ENCODE measurements at regions not wholly inside any gene's neighbourhood (a gene's known extent, or its start where the extent isn't known, plus 50 kb on each side); places are given as distances from the start of the nearest gene placed in this dataset.

DNA sequence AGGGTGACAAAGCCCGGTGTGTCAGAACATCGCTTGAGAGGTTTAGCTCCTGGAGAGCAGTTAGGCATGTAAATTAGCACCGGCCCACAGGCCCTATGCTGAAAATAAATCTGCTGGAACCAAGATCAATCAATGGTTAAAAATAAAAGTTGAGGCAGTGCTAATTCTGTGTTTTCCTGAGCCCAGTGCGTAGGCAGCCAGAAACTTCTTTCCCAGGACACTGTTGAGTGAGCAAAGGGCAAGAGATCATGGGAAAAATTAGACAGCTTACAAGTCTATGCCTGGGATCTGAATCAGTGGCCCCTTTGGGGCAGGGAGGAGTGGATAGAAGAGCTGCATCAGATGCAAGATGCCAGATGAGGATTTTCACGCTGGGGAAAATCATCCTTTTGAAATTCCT is 539.2 kb downstream of the BUD13 start:
- Histone ChIP-seq H3K27me3 (ENCODE audit: insufficient read depth, low read length) (no peaks in the 10 kb centered on the region), H3K79me2 (ENCODE audit: insufficient read depth, low read length) (no peaks in the 10 kb centered on the region), H3K9me2 (ENCODE audit: low read depth, low read length) (no peaks in the 10 kb centered on the region), H3K4me1 (ENCODE audit: insufficient read depth, low read length, severe bottlenecking) (no peaks in the 10 kb centered on the region), H3K9ac (ENCODE audit: low read length) (no peak overlapping the region), H3K36me3 (ENCODE audit: insufficient read depth, low read length) (no peaks in the 10 kb centered on the region), H2AFZ (ENCODE audit: low read length) (no peak overlapping the region), H3K4me3 (ENCODE audit: low read depth, low read length, poor library complexity, severe bottlenecking) (no peak overlapping the region), H3K9me3 (ENCODE audit: low read length) (no peaks in the 10 kb centered on the region), H3F3A (ENCODE audit: insufficient read depth, low read length) (no peaks in the 10 kb centered on the region), H4K20me1 (ENCODE audit: insufficient read depth, low read length) (no peaks in the 10 kb centered on the region), H3K27ac (ENCODE audit: low read depth, low read length, poor library complexity, severe bottlenecking) (no peak overlapping the region), H3K4me2 (ENCODE audit: low read length) (no peak overlapping the region)
- no peak for TF ChIP-seq EZH2 (IDR thresholded peaks at IDR 0.05; ENCODE audit: borderline replicate concordance, low read length)
- TF ChIP-seq, protein P1, sequence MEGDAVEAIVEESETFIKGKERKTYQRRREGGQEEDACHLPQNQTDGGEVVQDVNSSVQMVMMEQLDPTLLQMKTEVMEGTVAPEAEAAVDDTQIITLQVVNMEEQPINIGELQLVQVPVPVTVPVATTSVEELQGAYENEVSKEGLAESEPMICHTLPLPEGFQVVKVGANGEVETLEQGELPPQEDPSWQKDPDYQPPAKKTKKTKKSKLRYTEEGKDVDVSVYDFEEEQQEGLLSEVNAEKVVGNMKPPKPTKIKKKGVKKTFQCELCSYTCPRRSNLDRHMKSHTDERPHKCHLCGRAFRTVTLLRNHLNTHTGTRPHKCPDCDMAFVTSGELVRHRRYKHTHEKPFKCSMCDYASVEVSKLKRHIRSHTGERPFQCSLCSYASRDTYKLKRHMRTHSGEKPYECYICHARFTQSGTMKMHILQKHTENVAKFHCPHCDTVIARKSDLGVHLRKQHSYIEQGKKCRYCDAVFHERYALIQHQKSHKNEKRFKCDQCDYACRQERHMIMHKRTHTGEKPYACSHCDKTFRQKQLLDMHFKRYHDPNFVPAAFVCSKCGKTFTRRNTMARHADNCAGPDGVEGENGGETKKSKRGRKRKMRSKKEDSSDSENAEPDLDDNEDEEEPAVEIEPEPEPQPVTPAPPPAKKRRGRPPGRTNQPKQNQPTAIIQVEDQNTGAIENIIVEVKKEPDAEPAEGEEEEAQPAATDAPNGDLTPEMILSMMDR (IDR thresholded peaks at IDR 0.05; ENCODE audit: low read length) = no peak

DNA sequence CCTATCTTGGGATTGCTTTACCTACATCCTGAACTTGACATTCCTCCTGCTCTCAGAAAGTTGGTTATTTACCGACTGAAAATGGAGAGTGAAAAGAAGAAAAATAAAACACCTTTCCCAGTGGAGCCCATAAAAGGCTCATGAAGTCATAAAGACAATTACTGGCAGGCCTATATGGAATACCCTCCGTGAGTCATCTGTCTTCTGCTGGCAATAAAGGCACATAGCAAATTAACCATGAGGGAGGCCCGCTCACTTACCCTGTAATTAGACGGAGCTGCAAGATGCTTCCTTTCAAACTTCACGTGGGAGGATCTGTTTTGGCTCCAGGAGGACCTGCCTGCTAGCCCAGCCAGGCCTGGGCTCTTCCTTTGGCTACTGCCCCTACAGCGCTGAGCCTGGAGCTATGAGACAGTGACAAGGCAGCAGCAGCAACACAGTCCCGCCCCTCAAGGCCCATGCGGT is 540.4 kb downstream of the BUD13 start:
- no peaks in the 10 kb centered on the region for H3F3A ChIP-seq (ENCODE audit: insufficient read depth, low read length)
- no peaks in the 10 kb centered on the region for H3K9me2 ChIP-seq (ENCODE audit: low read depth, low read length)
- TF ChIP-seq, protein P1 (IDR thresholded peaks at IDR 0.05; ENCODE audit: low read length) = no peak
- no peak for TF ChIP-seq EZH2 (IDR thresholded peaks at IDR 0.05; ENCODE audit: borderline replicate concordance, low read length)
- no peak overlapping the region for H2AFZ ChIP-seq (ENCODE audit: low read length)
- no peaks in the 10 kb centered on the region for H3K79me2 ChIP-seq (ENCODE audit: insufficient read depth, low read length)
- H4K20me1 ChIP-seq (ENCODE audit: insufficient read depth, low read length) = no peaks in the 10 kb centered on the region
- no peaks in the 10 kb centered on the region for H3K9me3 ChIP-seq (ENCODE audit: low read length)
- H3K4me1 ChIP-seq (ENCODE audit: insufficient read depth, low read length, severe bottlenecking) = no peaks in the 10 kb centered on the region
- no peaks in the 10 kb centered on the region for H3K36me3 ChIP-seq (ENCODE audit: insufficient read depth, low read length)
- H3K27me3 ChIP-seq (ENCODE audit: insufficient read depth, low read length) = no peaks in the 10 kb centered on the region
- no peak overlapping the region for H3K4me2 ChIP-seq (ENCODE audit: low read length)
- no peak overlapping the region for H3K4me3 ChIP-seq (ENCODE audit: low read depth, low read length, poor library complexity, severe bottlenecking)
- H3K27ac ChIP-seq (ENCODE audit: low read depth, low read length, poor library complexity, severe bottlenecking) = no peak overlapping the region
- no peak overlapping the region for H3K9ac ChIP-seq (ENCODE audit: low read length)

DNA sequence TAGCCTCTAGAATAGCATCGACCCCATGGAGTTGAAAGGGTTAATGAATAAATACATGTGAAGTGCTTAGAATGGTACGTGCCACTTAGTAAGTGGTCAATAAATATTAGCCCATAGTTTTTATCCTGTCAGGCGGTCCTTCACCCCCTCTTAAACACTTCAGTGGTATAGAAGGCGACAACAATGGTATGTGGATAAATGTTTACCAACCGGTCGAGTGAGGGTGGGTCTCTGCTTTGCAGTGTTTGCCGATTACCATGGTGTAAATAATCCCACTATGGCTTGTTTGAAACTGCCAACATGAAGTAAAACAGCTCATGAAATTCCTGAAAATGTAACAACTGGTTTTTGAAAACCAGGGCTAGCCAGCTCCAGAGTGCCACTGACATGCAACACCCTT is 541.2 kb downstream of the BUD13 start:
- no peak for TF ChIP-seq EZH2 (IDR thresholded peaks at IDR 0.05; ENCODE audit: borderline replicate concordance, low read length)
- TF ChIP-seq, protein P1 (IDR thresholded peaks at IDR 0.05; ENCODE audit: low read length) = no peak
- H2AFZ ChIP-seq (ENCODE audit: low read length) = no peak overlapping the region
- H3K79me2 ChIP-seq (ENCODE audit: insufficient read depth, low read length) = no peaks in the 10 kb centered on the region
- no peaks in the 10 kb centered on the region for H3K36me3 ChIP-seq (ENCODE audit: insufficient read depth, low read length)
- no peaks in the 10 kb centered on the region for H3F3A ChIP-seq (ENCODE audit: insufficient read depth, low read length)
- H3K27me3 ChIP-seq (ENCODE audit: insufficient read depth, low read length) = no peaks in the 10 kb centered on the region
- no peaks in the 10 kb centered on the region for H4K20me1 ChIP-seq (ENCODE audit: insufficient read depth, low read length)
- no peak overlapping the region for H3K4me3 ChIP-seq (ENCODE audit: low read depth, low read length, poor library complexity, severe bottlenecking)
- H3K9me3 ChIP-seq (ENCODE audit: low read length) = no peaks in the 10 kb centered on the region
- H3K4me1 ChIP-seq (ENCODE audit: insufficient read depth, low read length, severe bottlenecking) = no peaks in the 10 kb centered on the region
- no peak overlapping the region for H3K4me2 ChIP-seq (ENCODE audit: low read length)
- H3K9ac ChIP-seq (ENCODE audit: low read length) = no peak overlapping the region
- H3K9me2 ChIP-seq (ENCODE audit: low read depth, low read length) = no peaks in the 10 kb centered on the region
- no peak overlapping the region for H3K27ac ChIP-seq (ENCODE audit: low read depth, low read length, poor library complexity, severe bottlenecking)

All from OCI-LY1 (cell line).